Esophagus squamous epithelium (tissue), 4 donors: ENCODE measurements at regions not wholly inside any gene's neighbourhood (a gene's known extent, or its start where the extent isn't known, plus 50 kb on each side); places are given as distances from the start of the nearest gene placed in this dataset.

ENCODE experiments used
- POLR2A ChIP-seq, 4 donors: fragments of 450-650 bp; IDR thresholded peaks; one replicate each; pipeline ENCODE4 v1.6.1; 2017; ENCODE audit warnings: antibody characterized with exemption in 4 of 4, mild to moderate bottlenecking in 4 of 4, moderate library complexity in 3 of 4
- TF ChIP-seq, protein P1 (sequence below), 6 experiments: fragments of 450-650 bp in 4 of 6; fragments of 200-600 bp in 2 of 6; sonication (generic) in 2 of 6; IDR thresholded peaks; one replicate each; pipeline ENCODE4 v1.5.1; 2016 to 2019; ENCODE audit warnings: antibody characterized with exemption in 6 of 6, mild to moderate bottlenecking in 4 of 6, moderate library complexity in 4 of 6

DNA sequence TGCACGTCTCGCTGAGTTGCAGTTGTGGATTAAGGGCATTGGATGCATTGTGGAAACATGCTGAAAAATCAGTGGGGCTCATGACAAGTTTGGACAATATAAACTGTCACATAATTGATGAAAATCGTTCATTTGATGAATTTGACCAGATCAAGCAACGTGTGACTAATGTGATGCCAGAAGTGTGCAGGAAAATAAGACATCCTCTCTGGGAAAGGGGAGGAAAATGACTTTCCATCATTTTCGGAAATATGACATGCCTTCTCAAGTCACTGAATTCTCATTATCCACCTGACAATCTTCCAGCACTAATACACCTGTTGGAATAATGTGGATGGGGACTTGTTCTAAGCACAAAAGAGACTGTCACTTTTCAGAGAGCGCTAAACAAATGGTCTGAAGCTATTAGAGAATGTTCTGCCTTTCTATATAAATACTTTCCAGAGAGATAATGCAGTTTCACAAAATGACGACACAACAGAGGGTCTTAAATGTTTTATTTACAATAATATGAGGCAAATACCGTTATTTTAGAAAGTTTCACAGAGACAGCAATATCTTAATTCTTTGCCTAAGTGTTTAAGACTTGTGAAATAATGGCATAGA, 1741.9 kb upstream of the RAG2 start:
- TF ChIP-seq, protein P1, sequence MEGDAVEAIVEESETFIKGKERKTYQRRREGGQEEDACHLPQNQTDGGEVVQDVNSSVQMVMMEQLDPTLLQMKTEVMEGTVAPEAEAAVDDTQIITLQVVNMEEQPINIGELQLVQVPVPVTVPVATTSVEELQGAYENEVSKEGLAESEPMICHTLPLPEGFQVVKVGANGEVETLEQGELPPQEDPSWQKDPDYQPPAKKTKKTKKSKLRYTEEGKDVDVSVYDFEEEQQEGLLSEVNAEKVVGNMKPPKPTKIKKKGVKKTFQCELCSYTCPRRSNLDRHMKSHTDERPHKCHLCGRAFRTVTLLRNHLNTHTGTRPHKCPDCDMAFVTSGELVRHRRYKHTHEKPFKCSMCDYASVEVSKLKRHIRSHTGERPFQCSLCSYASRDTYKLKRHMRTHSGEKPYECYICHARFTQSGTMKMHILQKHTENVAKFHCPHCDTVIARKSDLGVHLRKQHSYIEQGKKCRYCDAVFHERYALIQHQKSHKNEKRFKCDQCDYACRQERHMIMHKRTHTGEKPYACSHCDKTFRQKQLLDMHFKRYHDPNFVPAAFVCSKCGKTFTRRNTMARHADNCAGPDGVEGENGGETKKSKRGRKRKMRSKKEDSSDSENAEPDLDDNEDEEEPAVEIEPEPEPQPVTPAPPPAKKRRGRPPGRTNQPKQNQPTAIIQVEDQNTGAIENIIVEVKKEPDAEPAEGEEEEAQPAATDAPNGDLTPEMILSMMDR (IDR thresholded peaks at IDR 0.05) = no peak
- no peak for TF ChIP-seq POLR2A (IDR thresholded peaks at IDR 0.05)
